Heart left ventricle (tissue), 16 donors: ENCODE measurements at regions not wholly inside any gene's neighbourhood (a gene's known extent, or its start where the extent isn't known, plus 50 kb on each side); places are given as distances from the start of the nearest gene placed in this dataset.

Source experiments
- ATAC-seq, 4 donors: fragments of 200-7000 bp; cut with Tn5 transposase; one replicate each; pipeline ENCODE4 v1.9.1; 2020 to 2022; ENCODE audit warnings: moderate library complexity in 4 of 4, mild to moderate bottlenecking in 3 of 4, moderate number of reproducible peaks in 1 of 4
- DNase-seq, 5 donors: peaks; one replicate each; pipeline ENCODE4 v3.0.0-alpha.2; 2020
- H3K27ac ChIP-seq, 12 donors: fragments of 200-600 bp; sonication (generic) in 4 of 12; one replicate each; pipeline versions ENCODE4 v1.5.0 to v1.8.0; 2016 to 2022; ENCODE audit warnings: mild to moderate bottlenecking in 2 of 12
- H3K27me3 ChIP-seq, 9 donors: fragments of 200-600 bp; sonication (generic) in 2 of 9; one replicate each; pipeline versions ENCODE4 v1.5.1 to v1.8.0; 2016 to 2022; ENCODE audit warnings: mild to moderate bottlenecking in 3 of 9
- H3K36me3 ChIP-seq, 9 donors: fragments of 200-600 bp; sonication (generic) in 2 of 9; one replicate each; pipeline versions ENCODE4 v1.5.0 to v1.8.0; 2018 to 2022; ENCODE audit warnings: mild to moderate bottlenecking in 2 of 9
- H3K4me1 ChIP-seq, 12 donors: fragments of 200-600 bp; sonication (generic) in 4 of 12; one replicate each; pipeline versions ENCODE4 v1.5.0 to v1.8.0; 2016 to 2022; ENCODE audit warnings: mild to moderate bottlenecking in 3 of 12
- H3K4me3 ChIP-seq, 12 donors: fragments of 200-600 bp; sonication (generic) in 4 of 12; one replicate each; pipeline versions ENCODE4 v1.5.0 to v1.8.0; 2017 to 2022; ENCODE audit warnings: mild to moderate bottlenecking in 9 of 12, moderate library complexity in 4 of 12
- H3K9me3 ChIP-seq, 12 donors: fragments of 200-600 bp; sonication (generic) in 4 of 12; one replicate each; pipeline versions ENCODE4 v1.5.0 to v1.8.0; 2016 to 2022; ENCODE audit warnings: mild to moderate bottlenecking in 1 of 12
- POLR2A ChIP-seq, 2 donors: fragments of 450-650 bp; IDR thresholded peaks; one replicate each; pipeline ENCODE4 v1.6.1; 2017; ENCODE audit warnings: antibody characterized with exemption in 2 of 2, mild to moderate bottlenecking in 2 of 2, moderate library complexity in 2 of 2
- WGBS, 4 donors: extraction: QIAGEN DNeasy Blood & Tissue Kit in 2 of 4; methylation state at CpG; one replicate each; pipeline versions ENCODE4 v1.1.5 to v1.1.7; 2013 to 2018; 5-methylcytosine and 5-hydroxymethylcytosine counted together
- intact Hi-C, 10 donors: fragments of 100-400 bp; cut with DNase I; formaldehyde crosslinking; loops; one replicate each; pipeline versions ENCODE4 v1.11.1 to v1.14.2; 2022
- TF ChIP-seq, protein P1 (sequence below), 12 donors: fragments of 200-600 bp; sonication (generic) in 4 of 12; IDR thresholded peaks; one replicate each; pipeline versions ENCODE4 v1.5.0 to v1.8.0; 2018 to 2022; ENCODE audit warnings: antibody characterized with exemption in 12 of 12, mild to moderate bottlenecking in 5 of 12
- donor health status: ischemic (EF 13 %, LVEDD 7.1; RV severe dilation, severe dysfunction).
- donor health status: healthy with polysubstance abuse.
- donor health status: DM: no; HTN: yes; CAD: no.
- donor health status: DM: no; HTN: no; CAD: no.
- donor health status: ischemic (EF 25% LVEDD 6.9; RV normal size, moderate dysfunction).
- donor health status: ischemic (EF 25% LVEDD 5.7; RV mildly dilated, moderate dysfunction).
- donor health status: healthy.
- donor health status: DM: yes; HTN: yes; CAD: no.
- donor health status: ischemic (EF 35%, LVEDD 5.7; RV mildly dilated, moderate dysfunction).
- donor health status: nonischemic (EF 11% LVEDD 7.7; RV severe dilation, severe dysfunction).
- donor health status: DM: yes; HTN: yes; CAD: no.
- donor health status: PGD.
- donor health status: ischemic (EF 29% LVEDD 5.4; RV normal size, mild dysfunction).
- donor health status: nonischemic (EF 23%, LVEDD 6.1; RV moderate dilation, normal function).

DNA sequence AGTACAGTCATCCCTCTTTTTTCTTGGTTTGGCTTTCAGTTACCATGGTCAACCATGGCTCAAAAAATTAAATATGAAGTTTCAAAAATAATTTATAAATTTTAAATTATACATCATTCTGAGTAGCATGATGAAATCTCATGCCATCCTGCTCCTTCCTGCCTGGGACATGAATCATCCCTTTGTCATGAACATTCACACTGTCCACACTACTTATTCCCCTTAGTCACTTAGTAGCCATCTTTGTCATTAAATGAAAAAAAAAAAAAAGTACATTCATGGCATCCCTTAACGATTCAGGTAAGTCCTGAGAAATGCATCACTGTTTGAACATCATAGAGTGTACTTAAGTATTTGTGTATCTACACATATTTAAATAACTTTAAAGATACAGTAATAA is 1046.3 kb downstream of the ROBO2 start:
- no peak for TF ChIP-seq POLR2A (IDR thresholded peaks at IDR 0.05)
- TF ChIP-seq, protein P1, sequence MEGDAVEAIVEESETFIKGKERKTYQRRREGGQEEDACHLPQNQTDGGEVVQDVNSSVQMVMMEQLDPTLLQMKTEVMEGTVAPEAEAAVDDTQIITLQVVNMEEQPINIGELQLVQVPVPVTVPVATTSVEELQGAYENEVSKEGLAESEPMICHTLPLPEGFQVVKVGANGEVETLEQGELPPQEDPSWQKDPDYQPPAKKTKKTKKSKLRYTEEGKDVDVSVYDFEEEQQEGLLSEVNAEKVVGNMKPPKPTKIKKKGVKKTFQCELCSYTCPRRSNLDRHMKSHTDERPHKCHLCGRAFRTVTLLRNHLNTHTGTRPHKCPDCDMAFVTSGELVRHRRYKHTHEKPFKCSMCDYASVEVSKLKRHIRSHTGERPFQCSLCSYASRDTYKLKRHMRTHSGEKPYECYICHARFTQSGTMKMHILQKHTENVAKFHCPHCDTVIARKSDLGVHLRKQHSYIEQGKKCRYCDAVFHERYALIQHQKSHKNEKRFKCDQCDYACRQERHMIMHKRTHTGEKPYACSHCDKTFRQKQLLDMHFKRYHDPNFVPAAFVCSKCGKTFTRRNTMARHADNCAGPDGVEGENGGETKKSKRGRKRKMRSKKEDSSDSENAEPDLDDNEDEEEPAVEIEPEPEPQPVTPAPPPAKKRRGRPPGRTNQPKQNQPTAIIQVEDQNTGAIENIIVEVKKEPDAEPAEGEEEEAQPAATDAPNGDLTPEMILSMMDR (IDR thresholded peaks at IDR 0.05): no peak
- Histone ChIP-seq H3K36me3 (no peaks in the 10 kb centered on the region), H3K4me1 (peaks cover 0 to 7% (median 0%) of the 10 kb centered on the region in 12 donors), H3K27ac (no peak overlapping the region), H3K27me3 (no peaks in the 10 kb centered on the region), H3K4me3 (no peak overlapping the region), H3K9me3 (peaks cover 0 to 5% (median 0%) of the 10 kb centered on the region in 12 donors)
- intact Hi-C loops: no loop called here
- DNase-seq: no peak
- 92 to 94% (median 94%) methylated on average over 1 of the region's 1 CpG for WGBS, 4 donors
- no peak for ATAC-seq

DNA sequence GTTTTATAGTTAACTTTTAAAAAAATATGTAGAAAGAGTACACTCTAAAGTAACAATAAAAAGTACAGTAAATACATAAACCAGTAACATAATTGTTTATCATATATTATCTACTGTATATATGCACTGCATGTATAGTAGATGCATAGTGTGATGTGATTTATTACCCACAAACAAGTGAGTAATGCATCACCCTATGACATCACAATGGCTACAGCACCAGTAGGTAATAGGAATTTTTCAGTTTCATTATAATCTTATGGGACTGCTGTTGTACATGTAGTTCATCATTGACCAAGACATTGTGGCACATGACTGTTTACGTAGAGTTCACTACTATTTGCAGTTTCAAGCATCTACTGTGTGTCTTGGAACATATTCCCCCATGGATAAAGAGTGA is 1047.2 kb downstream of the ROBO2 start:
- H3K4me3 ChIP-seq: no peak overlapping the region
- H3K36me3 ChIP-seq: no peaks in the 10 kb centered on the region
- DNase-seq: no peak
- H3K27me3 ChIP-seq: no peaks in the 10 kb centered on the region
- H3K4me1 ChIP-seq: peaks cover 0 to 11% (median 0%) of the 10 kb centered on the region in 12 donors
- intact Hi-C loops: no loop called here
- peaks cover 0 to 5% (median 0%) of the 10 kb centered on the region in 12 donors for H3K9me3 ChIP-seq
- ATAC-seq: no peak
- TF ChIP-seq, protein P1 (IDR thresholded peaks at IDR 0.05): no peak
- no peak for TF ChIP-seq POLR2A (IDR thresholded peaks at IDR 0.05)
- WGBS, 4 donors: 87 to 95% (median 91%) methylated on average over 1 of the region's 1 CpG
- no peak overlapping the region for H3K27ac ChIP-seq

DNA sequence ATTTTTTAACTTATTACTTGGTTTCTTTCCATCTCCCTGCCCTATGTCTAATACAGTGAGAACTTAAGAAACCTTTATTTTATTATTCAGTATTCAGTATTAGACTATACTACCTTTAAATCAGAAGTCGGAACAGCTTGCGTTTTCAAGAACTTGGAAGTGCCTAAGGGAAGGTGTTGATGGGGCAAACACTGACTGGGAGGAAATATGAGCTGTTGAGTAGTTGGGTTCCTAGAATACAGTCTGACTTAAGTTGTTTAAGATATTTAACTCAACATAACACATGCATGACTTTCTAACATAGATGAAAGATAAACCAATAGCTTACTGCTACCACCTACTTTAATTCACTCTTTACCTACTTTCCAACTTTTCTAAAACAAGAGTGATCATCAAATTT is 1048.1 kb downstream of the ROBO2 start:
- 89 to 96% (median 94%) methylated on average over 2 of the region's 2 CpGs for WGBS, 4 donors
- Histone ChIP-seq H3K27ac (no peak overlapping the region), H3K4me1 (peaks cover 0 to 18% (median 2%) of the 10 kb centered on the region in 12 donors), H3K27me3 (no peaks in the 10 kb centered on the region), H3K4me3 (no peak overlapping the region), H3K9me3 (peaks cover 0 to 5% (median 0%) of the 10 kb centered on the region in 12 donors), H3K36me3 (no peaks in the 10 kb centered on the region)
- intact Hi-C loops: no loop called here
- TF ChIP-seq, protein P1 (IDR thresholded peaks at IDR 0.05): no peak
- TF ChIP-seq POLR2A (IDR thresholded peaks at IDR 0.05): no peak
- ATAC-seq (no peak), DNase-seq (no peak)

DNA sequence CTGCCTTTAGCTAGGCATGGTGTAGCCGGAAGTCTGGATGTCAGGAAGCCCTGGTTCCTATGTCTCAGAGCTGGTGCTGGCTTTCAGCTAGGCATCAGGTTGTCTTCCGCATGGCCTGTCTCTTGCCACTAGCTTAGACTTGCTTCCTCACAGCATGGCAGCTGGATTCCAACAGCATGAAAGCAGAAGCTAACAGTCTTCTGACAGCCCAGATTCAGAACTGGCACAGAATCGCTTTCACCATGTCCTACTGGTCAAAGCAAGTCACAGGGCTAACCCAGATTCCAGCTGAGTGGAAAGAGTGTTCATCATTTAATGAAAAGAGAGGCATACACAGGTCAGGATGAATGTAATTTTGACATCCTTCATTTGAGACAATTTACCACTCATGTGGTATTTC is 1050.5 kb downstream of the ROBO2 start:
- Histone ChIP-seq H3K9me3 (peaks cover 0 to 5% (median 0%) of the 10 kb centered on the region in 12 donors), H3K4me1 (peaks cover 0 to 21% (median 4%) of the 10 kb centered on the region in 12 donors), H3K27ac (peak overlapping the region in 8 of 12 donors; percentile 25 to 76 (median 70)), H3K27me3 (no peaks in the 10 kb centered on the region), H3K36me3 (no peaks in the 10 kb centered on the region), H3K4me3 (no peak overlapping the region)
- TF ChIP-seq, protein P1 (IDR thresholded peaks at IDR 0.05): no peak
- TF ChIP-seq POLR2A (IDR thresholded peaks at IDR 0.05): no peak
- WGBS, 4 donors: 81 to 89% (median 87%) methylated on average over 3 of the region's 3 CpGs
- intact Hi-C loops: loop anchor here in 1 of 10 donors (10.0 kb wide), 1 partner anchor 94 kb away; no protein-coding TSS in a partner anchor
- ATAC-seq (peak in 3 of 4 donors; percentile 31 to 42 (median 34)), DNase-seq (no peak)
